GM12878 (cell line): ENCODE measurements at regions not wholly inside any gene's neighbourhood (a gene's known extent, or its start where the extent isn't known, plus 50 kb on each side); places are given as distances from the start of the nearest gene placed in this dataset.

Experiments
- ATAC-seq: fragments of 200-7000 bp; cut with Tn5 transposase; 3 replicates; pipeline ENCODE4 v1.9.1; 2020; ENCODE audit warnings: mild to moderate bottlenecking, moderate library complexity
- BruUV-seq: library from RNA; stranded (reverse); fragments of 400-500 nt; replicated peaks from 2 replicates; lab custom pipeline; 2021; lab: Mats Ljungman, UMichigan
- CTCF ChIA-PET: fragments of 300-600 bp; sonication (Branson Sonifier 250); formaldehyde crosslinking; extraction: SDS; loops from one replicate; lab custom pipeline; 2021; ENCODE audit warnings: inconsistent platforms; lab: Yijun Ruan, JAX
- POLR2A ChIA-PET: fragments of 350-600 bp; formaldehyde crosslinking; extraction: SDS; loops from one replicate; lab custom pipeline; 2021; ENCODE audit warnings: inconsistent platforms; lab: Charles Lee
- RAD21 ChIA-PET: fragments of 300-600 bp; sonication (Branson Sonifier 250); formaldehyde crosslinking; loops from one replicate; lab custom pipeline; 2023; ENCODE audit warnings: antibody characterized with exemption; ENCODE audit not compliant: unreplicated experiment; lab: Charles Lee
- SMC1A ChIA-PET: fragments of 300-600 bp; sonication (Branson Sonifier 250); formaldehyde crosslinking; loops from one replicate; lab custom pipeline; 2023; ENCODE audit not compliant: unreplicated experiment, uncharacterized antibody; lab: Charles Lee
- DNase-seq: peaks from one replicate; pipeline ENCODE4 v3.0.0-alpha.2; 2011; ENCODE audit warnings: low read depth, low spot score
- FAIRE-seq: peaks from 3 replicates; lab custom pipeline; 2011; peaks lifted over from hg19 to GRCh38; lab: Jason Lieb, UNC
- H2AFZ ChIP-seq: 2 replicates; pipeline ENCODE4 v1.6.0; 2011; ENCODE audit warnings: low read depth, low read length, control low read depth; ENCODE audit not compliant: control insufficient read depth
- H3K27ac ChIP-seq: 2 replicates; pipeline ENCODE4 v1.5.1; 2011; ENCODE audit warnings: control low read depth; ENCODE audit not compliant: control insufficient read depth, insufficient read depth
- H3K27me3 ChIP-seq, 2 experiments: replicated peaks in 1 of 2; 2 replicates each; pipeline versions ENCODE4 v1.6.0 to v1.6.1; 2011; ENCODE audit warnings: low read length in 1 of 2; ENCODE audit not compliant: control insufficient read depth in 2 of 2, insufficient read depth in 2 of 2
- H3K36me3 ChIP-seq, 2 experiments: 2 replicates each; pipeline ENCODE4 v1.5.1; 2011; ENCODE audit warnings: low read length in 1 of 2; ENCODE audit not compliant: control insufficient read depth in 2 of 2, insufficient read depth in 2 of 2
- H3K4me1 ChIP-seq: 2 replicates; pipeline ENCODE4 v1.6.1; 2011; ENCODE audit warnings: mild to moderate bottlenecking, low read length, moderate library complexity, mixed read lengths; ENCODE audit not compliant: control insufficient read depth, insufficient read depth
- H3K4me2 ChIP-seq: 2 replicates; pipeline ENCODE4 v1.6.0; 2011; ENCODE audit warnings: control low read depth; ENCODE audit not compliant: control insufficient read depth, insufficient read depth
- H3K4me3 ChIP-seq: fragments of 200-600 bp; sonication (generic); 2 replicates; pipeline ENCODE4 v1.5.1; 2016
- H3K79me2 ChIP-seq: 2 replicates; pipeline ENCODE4 v1.6.0; 2011; ENCODE audit warnings: low read length; ENCODE audit not compliant: control insufficient read depth, insufficient read depth
- H3K9ac ChIP-seq: 2 replicates; pipeline ENCODE4 v1.8.0; 2011; ENCODE audit warnings: low read length, control low read depth, mixed read lengths; ENCODE audit not compliant: control insufficient read depth, insufficient read depth
- H3K9me3 ChIP-seq: replicated peaks from 3 replicates; pipeline ENCODE4 v1.5.1; 2011; ENCODE audit warnings: mild to moderate bottlenecking, low read length; ENCODE audit not compliant: control insufficient read depth, insufficient read depth
- H4K20me1 ChIP-seq: 2 replicates; pipeline ENCODE4 v1.6.0; 2011; ENCODE audit not compliant: control insufficient read depth, insufficient read depth
- CBX5 ChIP-seq: sonication (generic); IDR thresholded peaks from 2 replicates; pipeline ENCODE4 v1.6.1; 2016; ENCODE audit warnings: low read depth, moderate library complexity, mild to moderate bottlenecking, inconsistent platforms
- EED ChIP-seq: sonication (generic); IDR thresholded peaks from 2 replicates; pipeline ENCODE4 v1.6.1; 2016; ENCODE audit warnings: antibody characterized with exemption, low read depth
- ETV6 ChIP-seq, 2 experiments: fragments of 450-650 bp in 1 of 2; IDR thresholded peaks in 1 of 2; conservative IDR thresholded peaks in 1 of 2; 2 replicates each; pipeline ENCODE4 v1.6.1; 2014; ENCODE audit warnings: antibody characterized with exemption in 1 of 2, borderline replicate concordance in 1 of 2, low read depth in 1 of 2, mild to moderate bottlenecking in 1 of 2, moderate library complexity in 1 of 2
- JUNB ChIP-seq: IDR thresholded peaks from 2 replicates; pipeline ENCODE4 v1.6.1; 2016; ENCODE audit warnings: antibody characterized with exemption, mild to moderate bottlenecking
- MTA2 ChIP-seq: fragments of 450-650 bp; IDR thresholded peaks from 2 replicates; pipeline ENCODE4 v1.6.1; 2016; ENCODE audit warnings: low read depth, mild to moderate bottlenecking, moderate library complexity
- MYC ChIP-seq: IDR thresholded peaks from 2 replicates; pipeline ENCODE4 v1.6.1; 2011; ENCODE audit warnings: mild to moderate bottlenecking, low read length, moderate library complexity, inconsistent platforms; ENCODE audit not compliant: insufficient read depth, insufficient replicate concordance, insufficient read length, severe bottlenecking
- NKRF ChIP-seq: fragments of 450-650 bp; conservative IDR thresholded peaks from 2 replicates; pipeline ENCODE4 v1.6.1; 2017; ENCODE audit warnings: mild to moderate bottlenecking, moderate library complexity
- NR2C1 ChIP-seq: fragments of 450-650 bp; IDR thresholded peaks from 2 replicates; pipeline ENCODE4 v1.6.1; 2017; ENCODE audit warnings: antibody characterized with exemption, mild to moderate bottlenecking, moderate library complexity
- NR2C2 ChIP-seq: IDR thresholded peaks from 2 replicates; pipeline ENCODE4 v1.6.1; 2011; ENCODE audit warnings: borderline replicate concordance, low read depth; ENCODE audit not compliant: control insufficient read depth, insufficient read length
- RAD21 ChIP-seq: IDR thresholded peaks from 2 replicates; pipeline ENCODE4 v1.6.1; 2011; ENCODE audit warnings: mild to moderate bottlenecking, low read depth, low read length, moderate library complexity; ENCODE audit not compliant: insufficient read depth
- RAD51 ChIP-seq: fragments of 450-650 bp; IDR thresholded peaks from 2 replicates; pipeline ENCODE4 v1.6.1; 2016; ENCODE audit warnings: moderate library complexity, mild to moderate bottlenecking, inconsistent platforms
- RFX5 ChIP-seq: IDR thresholded peaks from 2 replicates; pipeline ENCODE4 v1.6.1; 2011; ENCODE audit warnings: low read depth, low read length, improper control_type of control experiment
- SMARCA5 ChIP-seq: fragments of 450-650 bp; IDR thresholded peaks from 2 replicates; pipeline ENCODE4 v1.6.1; 2017; ENCODE audit warnings: mild to moderate bottlenecking
- SMC3 ChIP-seq: IDR thresholded peaks from 2 replicates; pipeline ENCODE4 v1.6.1; 2011; ENCODE audit warnings: low read length, improper control_type of control experiment, borderline replicate concordance
- SUPT20H ChIP-seq: IDR thresholded peaks from 2 replicates; pipeline ENCODE4 v1.6.1; 2011; ENCODE audit warnings: low read depth, mild to moderate bottlenecking, low read length, moderate library complexity, borderline replicate concordance; ENCODE audit not compliant: control insufficient read depth
- ZBTB40 ChIP-seq: fragments of 450-650 bp; IDR thresholded peaks from 2 replicates; pipeline ENCODE4 v1.6.1; 2016; ENCODE audit warnings: mild to moderate bottlenecking, moderate library complexity, borderline replicate concordance
- ZZZ3 ChIP-seq: IDR thresholded peaks from 2 replicates; pipeline ENCODE4 v1.6.1; 2011; ENCODE audit warnings: low read depth; ENCODE audit not compliant: control insufficient read depth, insufficient read length
- WGBS: methylation state at CpG from one replicate; pipeline ENCODE4 v1.1.6; 2016; ENCODE audit warnings: low lambda C conversion rate; ENCODE audit not compliant: insufficient replicate concordance, insufficient coverage; ENCODE audit errors: missing lambda C conversion rate; 5-methylcytosine and 5-hydroxymethylcytosine counted together
- in situ Hi-C: fragments of 300-500 bp; cut with MboI; formaldehyde crosslinking; loops from 9 replicates; pipeline ENCODE4 v1.14.3; 2018; ENCODE audit warnings: mixed read lengths
- intact Hi-C: fragments of 100-400 bp; cut with micrococcal nuclease; formaldehyde crosslinking; loops from one replicate; pipeline ENCODE4 v1.14.2; 2022; ENCODE audit not compliant: unreplicated experiment

- POLR2A ChIA-PET: no interaction called here
- no peaks in the 10 kb centered on the region; the same call in 1 of the 3 replicates for H3K9me3 ChIP-seq
- in situ Hi-C loops: no loop called here
- TF ChIP-seq MTA2 (no peak), SMC3 (no peak), JUNB (no peak), ETV6 (conservative IDR thresholded peaks at IDR 0.05 in 1 of 2, IDR thresholded peaks at IDR 0.05 in 1 of 2; ENCODE audit: borderline replicate concordance in 1 of 2, low read depth in 1 of 2) (no peak), RAD51 (no peak), NR2C2 (no peak), NKRF (no peak), RFX5 (no peak), CBX5 (no peak), ZBTB40 (no peak), ZZZ3 (no peak), SUPT20H (no peak), EED (no peak), NR2C1 (no peak), SMARCA5 (no peak), MYC (no peak), RAD21 (no peak)
Observed at GRCh38 chr6:169939554-169940164, 188.2 kb downstream of the ERMARD start.

More at GRCh38 chr6:169939554-169940164, 188.2 kb downstream of the ERMARD start:
- RAD21 ChIA-PET: no interaction called here
- CTCF ChIA-PET: no interaction called here
- no peaks in the 10 kb centered on the region for H4K20me1 ChIP-seq
- no peak overlapping the region for H3K9ac ChIP-seq
- no peak overlapping the region for H3K4me3 ChIP-seq
- H3K36me3 ChIP-seq: no peaks in the 10 kb centered on the region
- no peaks in the 10 kb centered on the region for H3K79me2 ChIP-seq
- no TSS peak for BruUV-seq
- intact Hi-C loops: no loop called here
- H3K27me3 ChIP-seq: no peaks in the 10 kb centered on the region
- SMC1A ChIA-PET: no interaction called here
- no peaks in the 10 kb centered on the region for H3K4me1 ChIP-seq
- FAIRE-seq (no peak), DNase-seq (no peak), ATAC-seq (no peak)
- H3K27ac ChIP-seq: no peak overlapping the region
- H3K4me2 ChIP-seq: no peak overlapping the region
- H2AFZ ChIP-seq: no peak overlapping the region
- 64% methylated on average over 32 of the region's 32 CpGs for WGBS
